Liver (tissue), 7 donors: ENCODE measurements at regions not wholly inside any gene's neighbourhood (a gene's known extent, or its start where the extent isn't known, plus 50 kb on each side); places are given as distances from the start of the nearest gene placed in this dataset.

Source experiments
- DNase-seq: peaks from one replicate; pipeline ENCODE4 v3.0.0-alpha.2; 2017; ENCODE audit warnings: low spot score
- H3K27ac ChIP-seq, 2 donors: one replicate each; pipeline ENCODE4 v1.7.0; 2013; ENCODE audit warnings: inconsistent platforms in 2 of 2, low read length in 2 of 2, control low read depth in 1 of 2, low read depth in 1 of 2, mild to moderate bottlenecking in 1 of 2
- H3K27me3 ChIP-seq, 4 donors: one replicate each; pipeline versions ENCODE4 v1.6.1 to v1.7.0; 2013; ENCODE audit warnings: low read length in 3 of 4, inconsistent platforms in 1 of 4, mild to moderate bottlenecking in 1 of 4, moderate library complexity in 1 of 4; ENCODE audit not compliant: control insufficient read depth in 4 of 4, insufficient read depth in 4 of 4
- H3K36me3 ChIP-seq, 4 donors: one replicate each; pipeline versions ENCODE4 v1.6.1 to v1.7.0; 2013; ENCODE audit warnings: low read length in 3 of 4, mild to moderate bottlenecking in 3 of 4, low read depth in 1 of 4, moderate library complexity in 1 of 4; ENCODE audit not compliant: control insufficient read depth in 4 of 4, insufficient read depth in 3 of 4
- H3K4me1 ChIP-seq, 4 donors: one replicate each; pipeline versions ENCODE4 v1.6.1 to v1.7.0; 2013; ENCODE audit warnings: low read length in 3 of 4, mild to moderate bottlenecking in 3 of 4, moderate library complexity in 1 of 4; ENCODE audit not compliant: control insufficient read depth in 4 of 4, insufficient read depth in 4 of 4
- H3K4me3 ChIP-seq, 3 donors: one replicate each; pipeline versions ENCODE4 v1.6.1 to v1.7.0; 2013; ENCODE audit warnings: low read length in 3 of 3, control low read depth in 1 of 3, low read depth in 1 of 3, mild to moderate bottlenecking in 1 of 3
- H3K9ac ChIP-seq, 2 donors: one replicate each; pipeline ENCODE4 v1.7.0; 2013; ENCODE audit warnings: low read length in 2 of 2, mild to moderate bottlenecking in 2 of 2, moderate library complexity in 2 of 2, control low read depth in 1 of 2, low read depth in 1 of 2
- H3K9me3 ChIP-seq, 4 donors: one replicate each; pipeline versions ENCODE4 v1.6.1 to v1.7.0; 2013; ENCODE audit warnings: low read length in 3 of 4; ENCODE audit not compliant: control insufficient read depth in 4 of 4
- FOXA1 ChIP-seq: IDR thresholded peaks from 2 replicates; pipeline ENCODE4 v1.6.1; 2016; ENCODE audit warnings: antibody characterized with exemption
- GABPA ChIP-seq, 2 donors: IDR thresholded peaks in 1 of 2; conservative IDR thresholded peaks in 1 of 2; 2 replicates each; pipeline ENCODE4 v1.6.1; 2016; ENCODE audit warnings: antibody characterized with exemption in 2 of 2, mild to moderate bottlenecking in 1 of 2, moderate library complexity in 1 of 2
- HNF4A ChIP-seq, 2 donors: conservative IDR thresholded peaks; 2 replicates each; pipeline ENCODE4 v1.6.1; 2016; ENCODE audit warnings: antibody characterized with exemption in 2 of 2, mild to moderate bottlenecking in 2 of 2
- HNF4G ChIP-seq: IDR thresholded peaks from 2 replicates; pipeline ENCODE4 v1.6.1; 2016; ENCODE audit warnings: antibody characterized with exemption
- JUND ChIP-seq, 2 donors: IDR thresholded peaks; 2 replicates each; pipeline ENCODE4 v1.6.1; 2016; ENCODE audit warnings: antibody characterized with exemption in 2 of 2
- NR2F2 ChIP-seq: IDR thresholded peaks from 2 replicates; pipeline ENCODE4 v1.6.1; 2016; ENCODE audit warnings: antibody characterized with exemption
- RAD21 ChIP-seq, 2 donors: IDR thresholded peaks; 2 replicates each; pipeline ENCODE4 v1.6.1; 2016; ENCODE audit warnings: antibody characterized with exemption in 2 of 2, mild to moderate bottlenecking in 2 of 2
- RXRA ChIP-seq, 2 donors: IDR thresholded peaks; 2 replicates each; pipeline ENCODE4 v1.6.1; 2017 to 2018; ENCODE audit warnings: antibody characterized with exemption in 2 of 2, mild to moderate bottlenecking in 1 of 2
- SP1 ChIP-seq: IDR thresholded peaks from 2 replicates; pipeline ENCODE4 v1.6.1; 2018; ENCODE audit warnings: antibody characterized with exemption, mild to moderate bottlenecking
- YY1 ChIP-seq: IDR thresholded peaks from 2 replicates; pipeline ENCODE4 v1.6.1; 2016; ENCODE audit warnings: antibody characterized with exemption, mild to moderate bottlenecking
- WGBS: extraction: QIAGEN DNeasy Blood & Tissue Kit; methylation state at CpG from one replicate; pipeline ENCODE4 v1.1.7; 2013; 5-methylcytosine and 5-hydroxymethylcytosine counted together
- TF ChIP-seq, protein P1 (sequence below): IDR thresholded peaks from 2 replicates; pipeline ENCODE4 v1.6.1; 2016; ENCODE audit warnings: antibody characterized with exemption, mild to moderate bottlenecking
- TF ChIP-seq, protein P2 (sequence below): IDR thresholded peaks from 2 replicates; pipeline ENCODE4 v1.6.1; 2016; ENCODE audit warnings: antibody characterized with exemption
- TF ChIP-seq, protein P3 (sequence below): IDR thresholded peaks from 2 replicates; pipeline ENCODE4 v1.6.1; 2016; ENCODE audit warnings: antibody characterized with exemption
- donor health status: healthy.
- donor health status: healthy.
- donor health status: healthy.
- donor health status: healthy.

DNA sequence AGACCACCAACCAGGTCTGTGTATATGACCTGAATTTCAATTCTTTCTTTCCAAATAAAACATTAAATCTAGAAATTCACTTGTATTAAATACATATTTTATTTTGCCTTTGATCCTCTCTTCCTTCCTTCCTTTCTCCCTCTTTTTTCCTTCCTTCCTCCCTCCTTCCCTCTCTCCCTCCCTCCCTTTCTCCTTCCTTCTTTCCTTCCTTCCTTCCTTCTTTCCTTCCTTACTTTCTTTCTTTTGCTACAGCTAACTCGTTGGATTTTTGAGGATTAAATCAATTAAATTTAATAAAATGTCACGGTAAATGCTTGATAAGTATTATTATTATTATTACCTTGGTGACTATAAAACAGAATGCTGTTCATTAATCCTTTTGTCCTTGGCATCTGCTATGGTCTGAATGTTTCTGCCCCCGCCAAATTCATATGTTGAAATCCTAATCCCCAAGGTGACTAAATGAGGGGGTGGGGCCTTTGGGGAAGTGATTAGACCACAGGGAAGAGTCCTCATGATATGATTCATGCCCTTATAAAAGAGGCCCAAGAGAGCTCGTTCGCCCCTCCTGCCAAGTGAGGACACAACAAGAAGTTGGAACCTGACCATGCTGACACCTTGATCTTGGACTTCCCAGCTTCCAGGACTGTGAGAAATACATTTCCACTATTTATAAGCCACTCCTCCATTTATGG lies 67.6 kb upstream of the BTBD3 start:
- Histone ChIP-seq H3K36me3 (no peaks in the 10 kb centered on the region), H3K4me3 (no peak overlapping the region), H3K27ac (no peak overlapping the region), H3K9me3 (no peaks in the 10 kb centered on the region), H3K27me3 (peaks cover 0 to 2% (median 0%) of the 10 kb centered on the region in 4 donors), H3K4me1 (no peaks in the 10 kb centered on the region), H3K9ac (no peak overlapping the region)
- DNase-seq: no peak
- whole genome bisulfite sequencing: 86% methylated on average over 5 of the region's 5 CpGs
- TF ChIP-seq, protein P1, sequence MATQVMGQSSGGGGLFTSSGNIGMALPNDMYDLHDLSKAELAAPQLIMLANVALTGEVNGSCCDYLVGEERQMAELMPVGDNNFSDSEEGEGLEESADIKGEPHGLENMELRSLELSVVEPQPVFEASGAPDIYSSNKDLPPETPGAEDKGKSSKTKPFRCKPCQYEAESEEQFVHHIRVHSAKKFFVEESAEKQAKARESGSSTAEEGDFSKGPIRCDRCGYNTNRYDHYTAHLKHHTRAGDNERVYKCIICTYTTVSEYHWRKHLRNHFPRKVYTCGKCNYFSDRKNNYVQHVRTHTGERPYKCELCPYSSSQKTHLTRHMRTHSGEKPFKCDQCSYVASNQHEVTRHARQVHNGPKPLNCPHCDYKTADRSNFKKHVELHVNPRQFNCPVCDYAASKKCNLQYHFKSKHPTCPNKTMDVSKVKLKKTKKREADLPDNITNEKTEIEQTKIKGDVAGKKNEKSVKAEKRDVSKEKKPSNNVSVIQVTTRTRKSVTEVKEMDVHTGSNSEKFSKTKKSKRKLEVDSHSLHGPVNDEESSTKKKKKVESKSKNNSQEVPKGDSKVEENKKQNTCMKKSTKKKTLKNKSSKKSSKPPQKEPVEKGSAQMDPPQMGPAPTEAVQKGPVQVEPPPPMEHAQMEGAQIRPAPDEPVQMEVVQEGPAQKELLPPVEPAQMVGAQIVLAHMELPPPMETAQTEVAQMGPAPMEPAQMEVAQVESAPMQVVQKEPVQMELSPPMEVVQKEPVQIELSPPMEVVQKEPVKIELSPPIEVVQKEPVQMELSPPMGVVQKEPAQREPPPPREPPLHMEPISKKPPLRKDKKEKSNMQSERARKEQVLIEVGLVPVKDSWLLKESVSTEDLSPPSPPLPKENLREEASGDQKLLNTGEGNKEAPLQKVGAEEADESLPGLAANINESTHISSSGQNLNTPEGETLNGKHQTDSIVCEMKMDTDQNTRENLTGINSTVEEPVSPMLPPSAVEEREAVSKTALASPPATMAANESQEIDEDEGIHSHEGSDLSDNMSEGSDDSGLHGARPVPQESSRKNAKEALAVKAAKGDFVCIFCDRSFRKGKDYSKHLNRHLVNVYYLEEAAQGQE: no peak
- no peak for TF ChIP-seq JUND (IDR thresholded peaks at IDR 0.05)

DNA sequence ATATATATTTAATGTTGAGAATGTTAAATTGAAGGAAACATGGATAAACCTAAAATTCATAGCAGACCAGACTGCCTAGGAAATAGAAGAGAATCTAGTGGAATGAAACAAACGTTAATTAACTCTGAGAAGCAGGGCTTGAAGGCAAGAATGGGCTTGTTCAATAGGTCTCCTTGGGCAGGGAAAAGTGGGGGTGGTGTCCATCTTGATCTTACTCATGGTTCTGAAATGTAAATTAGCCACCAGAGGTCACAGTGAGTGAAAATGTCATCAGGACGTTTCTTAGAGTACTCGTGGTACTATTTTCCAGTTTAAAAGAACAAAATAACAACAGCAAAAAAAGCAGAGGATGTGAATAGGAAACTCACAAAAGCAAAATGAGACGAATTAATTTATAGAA lies 66.8 kb upstream of the BTBD3 start:
- Histone ChIP-seq H3K4me3 (no peak overlapping the region), H3K36me3 (no peaks in the 10 kb centered on the region), H3K4me1 (no peaks in the 10 kb centered on the region), H3K27me3 (peaks cover 0 to 2% (median 0%) of the 10 kb centered on the region in 4 donors), H3K9me3 (no peaks in the 10 kb centered on the region), H3K27ac (no peak overlapping the region), H3K9ac (no peak overlapping the region)
- WGBS: 37% methylated on average over 4 of the region's 4 CpGs
- TF ChIP-seq, protein P2, sequence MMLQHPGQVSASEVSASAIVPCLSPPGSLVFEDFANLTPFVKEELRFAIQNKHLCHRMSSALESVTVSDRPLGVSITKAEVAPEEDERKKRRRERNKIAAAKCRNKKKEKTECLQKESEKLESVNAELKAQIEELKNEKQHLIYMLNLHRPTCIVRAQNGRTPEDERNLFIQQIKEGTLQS: no peak
- TF ChIP-seq RXRA (IDR thresholded peaks at IDR 0.05) (no peak), GABPA (IDR thresholded peaks at IDR 0.05 in 1 of 2, conservative IDR thresholded peaks at IDR 0.05 in 1 of 2) (no peak), FOXA1 (no peak), NR2F2 (no peak), JUND (IDR thresholded peaks at IDR 0.05) (no peak), YY1 (no peak), RAD21 (IDR thresholded peaks at IDR 0.05) (no peak), HNF4G (no peak), SP1 (no peak), HNF4A (conservative IDR thresholded peaks at IDR 0.05) (no peak)
- TF ChIP-seq, protein P1: no peak
- TF ChIP-seq, protein P3, sequence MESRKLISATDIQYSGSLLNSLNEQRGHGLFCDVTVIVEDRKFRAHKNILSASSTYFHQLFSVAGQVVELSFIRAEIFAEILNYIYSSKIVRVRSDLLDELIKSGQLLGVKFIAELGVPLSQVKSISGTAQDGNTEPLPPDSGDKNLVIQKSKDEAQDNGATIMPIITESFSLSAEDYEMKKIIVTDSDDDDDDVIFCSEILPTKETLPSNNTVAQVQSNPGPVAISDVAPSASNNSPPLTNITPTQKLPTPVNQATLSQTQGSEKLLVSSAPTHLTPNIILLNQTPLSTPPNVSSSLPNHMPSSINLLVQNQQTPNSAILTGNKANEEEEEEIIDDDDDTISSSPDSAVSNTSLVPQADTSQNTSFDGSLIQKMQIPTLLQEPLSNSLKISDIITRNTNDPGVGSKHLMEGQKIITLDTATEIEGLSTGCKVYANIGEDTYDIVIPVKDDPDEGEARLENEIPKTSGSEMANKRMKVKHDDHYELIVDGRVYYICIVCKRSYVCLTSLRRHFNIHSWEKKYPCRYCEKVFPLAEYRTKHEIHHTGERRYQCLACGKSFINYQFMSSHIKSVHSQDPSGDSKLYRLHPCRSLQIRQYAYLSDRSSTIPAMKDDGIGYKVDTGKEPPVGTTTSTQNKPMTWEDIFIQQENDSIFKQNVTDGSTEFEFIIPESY: no peak
- DNase-seq: no peak
